Osteoblast (primary cell): ENCODE measurements at regions not wholly inside any gene's neighbourhood (a gene's known extent, or its start where the extent isn't known, plus 50 kb on each side); places are given as distances from the start of the nearest gene placed in this dataset.

Source experiments
- DNase-seq: peaks from one replicate; pipeline ENCODE4 v3.0.0; 2011; ENCODE audit warnings: low spot score, mixed read lengths; ENCODE audit not compliant: insufficient read length; ENCODE audit errors: missing footprints
- H2AFZ ChIP-seq: 2 replicates; pipeline ENCODE4 v1.6.0; 2011; ENCODE audit warnings: mild to moderate bottlenecking, low read length
- H3K27ac ChIP-seq: 2 replicates; pipeline ENCODE4 v1.5.1; 2011; ENCODE audit warnings: mild to moderate bottlenecking, low read depth, low read length, moderate library complexity
- H3K27me3 ChIP-seq: 2 replicates; pipeline ENCODE4 v1.6.0; 2012; ENCODE audit warnings: mild to moderate bottlenecking, control low read depth, inconsistent platforms, low read length, moderate library complexity; ENCODE audit not compliant: insufficient read depth
- H3K36me3 ChIP-seq: 2 replicates; pipeline ENCODE4 v1.5.1; 2011; ENCODE audit warnings: mild to moderate bottlenecking, low read length, control low read depth, moderate library complexity; ENCODE audit not compliant: insufficient read depth
- H3K4me1 ChIP-seq: 2 replicates; pipeline ENCODE4 v1.5.1; 2011; ENCODE audit warnings: mild to moderate bottlenecking, low read length, control low read depth, moderate library complexity; ENCODE audit not compliant: insufficient read depth
- H3K4me2 ChIP-seq: 2 replicates; pipeline ENCODE4 v1.6.0; 2011; ENCODE audit warnings: mild to moderate bottlenecking, low read length; ENCODE audit not compliant: insufficient read depth
- H3K4me3 ChIP-seq: fragments of 200-600 bp; sonication (generic); 3 replicates; pipeline ENCODE4 v1.5.1; 2012; ENCODE audit warnings: mild to moderate bottlenecking, low read length, inconsistent platforms; ENCODE audit not compliant: insufficient read depth
- H3K79me2 ChIP-seq: 2 replicates; pipeline ENCODE4 v1.6.0; 2012; ENCODE audit warnings: mild to moderate bottlenecking, low read length, control low read depth, inconsistent platforms; ENCODE audit not compliant: insufficient read depth
- H3K9me3 ChIP-seq: 2 replicates; pipeline ENCODE4 v1.5.1; 2011; ENCODE audit warnings: low read depth, low read length, control low read depth
- H4K20me1 ChIP-seq: 2 replicates; pipeline ENCODE4 v1.6.0; 2012; ENCODE audit warnings: mild to moderate bottlenecking, low read length, control low read depth; ENCODE audit not compliant: insufficient read depth
- TF ChIP-seq, protein P1 (sequence below): IDR thresholded peaks from 2 replicates; pipeline ENCODE4 v1.5.1; 2011; ENCODE audit warnings: mild to moderate bottlenecking, low read depth, low read length, moderate library complexity; ENCODE audit errors: extremely low read depth

DNA sequence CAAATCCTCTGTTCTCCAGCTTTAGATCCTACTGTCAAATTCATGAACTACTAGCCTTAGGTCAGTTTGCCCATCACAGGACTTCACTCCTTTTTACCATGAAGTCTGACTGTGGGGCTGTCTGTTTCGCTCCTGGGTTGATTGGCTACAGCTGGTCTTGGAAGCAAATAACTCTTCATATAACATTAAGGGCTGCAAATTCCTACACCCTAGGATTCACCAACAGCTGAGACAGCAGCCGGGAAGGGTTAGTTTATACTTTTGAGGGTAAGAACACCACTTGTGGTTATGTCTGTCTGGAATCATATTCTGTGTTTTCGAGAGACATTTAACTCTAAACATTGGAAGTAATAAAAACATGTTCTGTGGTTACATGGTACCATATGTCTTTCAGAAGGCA lies 55.9 kb upstream of the KIAA1217 start:
- Histone ChIP-seq H3K4me1 (no peaks in the 10 kb centered on the region), H4K20me1 (no peaks in the 10 kb centered on the region), H3K36me3 (no peaks in the 10 kb centered on the region), H3K4me3 (no peak overlapping the region), H3K27ac (no peak overlapping the region), H2AFZ (no peak overlapping the region), H3K79me2 (no peaks in the 10 kb centered on the region), H3K27me3 (no peaks in the 10 kb centered on the region), H3K4me2 (no peak overlapping the region), H3K9me3 (no peaks in the 10 kb centered on the region)
- no peak for DNase-seq
- TF ChIP-seq, protein P1, sequence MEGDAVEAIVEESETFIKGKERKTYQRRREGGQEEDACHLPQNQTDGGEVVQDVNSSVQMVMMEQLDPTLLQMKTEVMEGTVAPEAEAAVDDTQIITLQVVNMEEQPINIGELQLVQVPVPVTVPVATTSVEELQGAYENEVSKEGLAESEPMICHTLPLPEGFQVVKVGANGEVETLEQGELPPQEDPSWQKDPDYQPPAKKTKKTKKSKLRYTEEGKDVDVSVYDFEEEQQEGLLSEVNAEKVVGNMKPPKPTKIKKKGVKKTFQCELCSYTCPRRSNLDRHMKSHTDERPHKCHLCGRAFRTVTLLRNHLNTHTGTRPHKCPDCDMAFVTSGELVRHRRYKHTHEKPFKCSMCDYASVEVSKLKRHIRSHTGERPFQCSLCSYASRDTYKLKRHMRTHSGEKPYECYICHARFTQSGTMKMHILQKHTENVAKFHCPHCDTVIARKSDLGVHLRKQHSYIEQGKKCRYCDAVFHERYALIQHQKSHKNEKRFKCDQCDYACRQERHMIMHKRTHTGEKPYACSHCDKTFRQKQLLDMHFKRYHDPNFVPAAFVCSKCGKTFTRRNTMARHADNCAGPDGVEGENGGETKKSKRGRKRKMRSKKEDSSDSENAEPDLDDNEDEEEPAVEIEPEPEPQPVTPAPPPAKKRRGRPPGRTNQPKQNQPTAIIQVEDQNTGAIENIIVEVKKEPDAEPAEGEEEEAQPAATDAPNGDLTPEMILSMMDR: no peak

DNA sequence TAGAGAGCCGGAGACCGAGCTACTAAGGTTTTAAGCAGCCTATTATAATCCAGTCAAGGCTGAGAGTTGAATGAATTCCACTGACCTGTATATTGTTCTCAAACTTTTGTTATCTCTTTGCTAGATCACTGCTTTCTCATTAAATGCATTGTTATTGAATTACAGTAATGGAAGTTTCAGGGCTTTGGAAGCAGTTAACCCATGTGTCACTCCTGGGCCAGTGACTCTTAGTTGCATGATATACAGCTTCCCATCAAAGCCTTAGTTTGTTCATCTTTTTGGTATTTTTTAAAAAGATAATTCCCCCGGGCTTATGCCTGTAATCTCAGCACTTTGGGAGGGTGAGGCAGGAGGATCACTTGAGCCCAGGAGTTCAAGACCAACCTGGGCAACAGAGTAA lies 55.4 kb upstream of the KIAA1217 start:
- H4K20me1 ChIP-seq: no peaks in the 10 kb centered on the region
- no peaks in the 10 kb centered on the region for H3K4me1 ChIP-seq
- H3K27ac ChIP-seq: no peak overlapping the region
- H3K4me2 ChIP-seq: no peak overlapping the region
- H3K4me3 ChIP-seq: no peak overlapping the region
- no peaks in the 10 kb centered on the region for H3K79me2 ChIP-seq
- TF ChIP-seq, protein P1: no peak
- no peaks in the 10 kb centered on the region for H3K9me3 ChIP-seq
- H3K36me3 ChIP-seq: no peaks in the 10 kb centered on the region
- no peak for DNase-seq
- no peak overlapping the region for H2AFZ ChIP-seq
- H3K27me3 ChIP-seq: no peaks in the 10 kb centered on the region

DNA sequence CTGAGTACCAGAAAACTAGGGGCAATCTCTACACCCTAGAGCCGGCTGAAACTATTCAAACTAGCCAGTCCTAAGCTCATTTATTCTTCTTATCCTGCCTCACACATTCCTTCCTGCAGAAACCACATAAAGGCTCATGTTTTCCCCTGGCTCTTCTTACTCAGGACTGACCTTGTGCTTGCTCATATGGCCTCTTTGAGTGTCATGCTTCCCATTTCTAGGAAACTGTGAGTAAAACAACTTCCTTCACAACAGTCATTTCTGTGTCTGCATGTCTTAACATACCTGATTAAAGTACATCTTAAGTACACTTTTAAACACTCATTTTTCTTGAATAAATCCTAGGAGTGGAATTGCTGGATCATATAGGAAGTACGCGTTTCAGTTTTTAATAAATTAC lies 52.3 kb upstream of the KIAA1217 start:
- TF ChIP-seq, protein P1: no peak
- no peak for DNase-seq
- Histone ChIP-seq H4K20me1 (no peaks in the 10 kb centered on the region), H3K79me2 (no peaks in the 10 kb centered on the region), H3K9me3 (no peaks in the 10 kb centered on the region), H3K4me3 (no peak overlapping the region), H3K36me3 (no peaks in the 10 kb centered on the region), H3K27ac (no peak overlapping the region), H2AFZ (no peak overlapping the region), H3K4me1 (no peaks in the 10 kb centered on the region), H3K27me3 (no peaks in the 10 kb centered on the region), H3K4me2 (no peak overlapping the region)

DNA sequence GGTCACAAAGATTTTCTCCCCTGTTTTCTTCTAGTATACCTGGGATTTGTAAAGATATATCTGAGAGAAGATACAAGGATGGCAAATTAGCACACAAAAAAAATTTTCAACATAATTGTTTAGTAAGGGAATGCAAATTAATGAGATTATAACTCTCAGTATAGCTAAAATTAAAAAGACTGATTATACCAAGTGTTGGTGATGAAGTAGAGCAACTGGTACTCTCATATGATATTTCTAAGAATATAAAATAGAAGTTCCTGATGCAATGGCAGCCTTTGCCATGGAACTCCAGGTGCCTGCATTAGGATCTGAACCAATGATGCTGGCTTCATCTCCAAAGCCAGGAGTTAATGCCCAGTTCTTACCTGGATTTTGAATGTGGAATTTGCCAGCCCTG lies 51.4 kb upstream of the KIAA1217 start:
- H4K20me1 ChIP-seq: no peaks in the 10 kb centered on the region
- no peaks in the 10 kb centered on the region for H3K79me2 ChIP-seq
- H2AFZ ChIP-seq: no peak overlapping the region
- H3K27ac ChIP-seq: no peak overlapping the region
- TF ChIP-seq, protein P1: no peak
- H3K4me2 ChIP-seq: no peak overlapping the region
- H3K9me3 ChIP-seq: no peaks in the 10 kb centered on the region
- H3K4me3 ChIP-seq: no peak overlapping the region
- DNase-seq: no peak
- no peaks in the 10 kb centered on the region for H3K27me3 ChIP-seq
- no peaks in the 10 kb centered on the region for H3K4me1 ChIP-seq
- H3K36me3 ChIP-seq: no peaks in the 10 kb centered on the region
